Activated CD4-positive, alpha-beta memory T cell treated with anti-CD3 and anti-CD28 coated beads, Interleukin-2, amount 10 ng/mL, durations not matched to agents 7 days and 5 days (primary cell): ENCODE measurements at regions not wholly inside any gene's neighbourhood (a gene's known extent, or its start where the extent isn't known, plus 50 kb on each side); places are given as distances from the start of the nearest gene placed in this dataset.
"Not testable (repeated sequence)": the region's sequence is repeated elsewhere in the genome, so short reads cannot be mapped to it uniquely, and the experiment has no call there.

ENCODE experiments used
- CTCF ChIA-PET: fragments of 350-600 bp; sonication (Branson Sonifier 250); formaldehyde crosslinking; loops from one replicate; lab custom pipeline; 2021; ENCODE audit warnings: antibody characterized with exemption, inconsistent platforms; lab: Charles Lee
- POLR2A ChIA-PET: fragments of 350-600 bp; sonication (Branson Sonifier 250); formaldehyde crosslinking; loops from one replicate; lab custom pipeline; 2021; ENCODE audit warnings: antibody characterized with exemption; lab: Charles Lee
- DNase-seq: peaks from one replicate; pipeline ENCODE4 v3.0.0-alpha.2; 2020
- H3K27ac Mint-ChIP-seq: one replicate; pipeline ENCODE4 v1.8.0; 2021; ENCODE audit warnings: mild to moderate bottlenecking, mixed read lengths
- H3K27me3 Mint-ChIP-seq: one replicate; pipeline ENCODE4 v1.8.0; 2021; ENCODE audit warnings: mixed read lengths
- H3K36me3 Mint-ChIP-seq: one replicate; pipeline ENCODE4 v1.8.0; 2021; ENCODE audit warnings: low read depth, mixed read lengths
- H3K4me1 Mint-ChIP-seq: one replicate; pipeline ENCODE4 v1.8.0; 2021; ENCODE audit warnings: mixed read lengths
- H3K4me3 Mint-ChIP-seq: one replicate; pipeline ENCODE4 v1.8.0; 2021; ENCODE audit warnings: mild to moderate bottlenecking, mixed read lengths
- H3K9me3 Mint-ChIP-seq: one replicate; pipeline ENCODE4 v1.8.0; 2021; ENCODE audit warnings: mixed read lengths

DNA sequence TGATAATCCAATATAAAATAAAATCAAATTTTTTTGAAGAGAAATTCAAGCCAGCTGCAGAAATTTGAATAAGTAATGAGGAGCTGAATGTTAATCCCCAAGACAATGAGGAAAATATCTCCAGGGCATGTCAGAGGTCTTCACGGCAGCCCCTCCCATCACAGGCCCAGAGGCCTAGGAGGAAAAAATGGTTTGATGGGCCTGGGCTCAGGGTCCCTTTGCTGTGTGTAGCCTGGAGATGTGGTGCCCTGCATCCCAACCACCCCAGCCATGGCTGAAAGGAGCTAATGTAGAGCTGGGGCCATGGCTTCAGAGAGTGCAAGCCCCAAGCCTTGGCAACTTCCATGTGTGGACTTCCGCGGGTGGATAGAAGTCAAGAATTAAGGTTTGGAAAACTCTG lies 618.3 kb downstream of the TAF11L14 start:
- Mint-ChIP-seq H3K27ac (no peak overlapping the region), H3K36me3 (no peaks in the 10 kb centered on the region), H3K9me3 (peaks cover 22% of the 10 kb centered on the region), H3K4me1 (no peaks in the 10 kb centered on the region), H3K27me3 (no peaks in the 10 kb centered on the region), H3K4me3 (no peak overlapping the region)
- ChIA-PET CTCF (no interaction called here), POLR2A (no interaction called here)
- no peak for DNase-seq

GRCh38 chr5:18264126-18264882 lies 630.0 kb downstream of the TAF11L14 start:
- Mint-ChIP-seq H3K27me3 (no peaks in the 10 kb centered on the region), H3K4me1 (no peaks in the 10 kb centered on the region)

DNA sequence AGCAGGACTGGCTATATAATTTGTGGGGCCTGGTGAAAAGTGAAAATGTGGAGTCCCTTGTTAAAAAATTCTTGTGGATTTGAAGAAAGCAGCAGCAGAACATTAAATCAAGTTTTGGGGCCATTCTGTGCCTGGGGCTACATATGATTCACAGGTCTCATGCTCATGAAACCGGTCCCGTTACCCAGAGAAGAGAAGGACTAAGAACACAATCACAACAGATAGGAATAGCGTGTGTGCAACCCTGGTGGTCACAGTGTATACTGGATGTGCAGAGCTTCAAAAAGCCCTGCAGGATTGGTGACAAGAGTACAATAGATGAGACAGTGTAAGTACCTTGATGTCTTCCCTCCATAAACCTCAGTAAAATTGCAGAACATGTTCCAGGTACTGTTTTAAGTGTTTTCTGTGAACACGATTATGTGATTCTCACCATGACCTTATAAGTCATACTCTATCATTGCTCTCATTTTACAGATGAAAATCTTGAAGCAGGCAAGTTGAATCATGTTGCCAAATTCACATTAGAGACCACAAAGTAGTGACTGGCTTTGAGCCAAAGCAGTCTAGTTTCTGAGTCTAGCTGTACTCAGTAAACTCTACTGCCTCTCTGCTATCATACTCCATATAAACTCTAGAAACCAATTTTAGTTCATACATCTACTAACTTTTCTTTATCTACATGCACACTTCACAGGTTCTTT lies 636.5 kb downstream of the TAF11L14 start:
- no peaks in the 10 kb centered on the region for H3K27me3 Mint-ChIP-seq
- POLR2A ChIA-PET: no interaction called here
- peaks cover 29% of the 10 kb centered on the region for H3K9me3 Mint-ChIP-seq
- H3K27ac Mint-ChIP-seq: no peak overlapping the region
- no peaks in the 10 kb centered on the region for H3K36me3 Mint-ChIP-seq
- CTCF ChIA-PET: no interaction called here
- no peaks in the 10 kb centered on the region for H3K4me1 Mint-ChIP-seq
- no peak overlapping the region for H3K4me3 Mint-ChIP-seq
- no peak for DNase-seq

More at GRCh38 chr5:18264126-18264882, 630.0 kb downstream of the TAF11L14 start:
- no peak for DNase-seq
- Mint-ChIP-seq H3K27ac (no peak overlapping the region), H3K9me3 (peaks cover 21% of the 10 kb centered on the region), H3K4me3 (no peak overlapping the region), H3K36me3 (no peaks in the 10 kb centered on the region)
- ChIA-PET CTCF (no interaction called here), POLR2A (no interaction called here)

GRCh38 chr5:18276939-18277338 lies 642.7 kb downstream of the TAF11L14 start:
- no peak overlapping the region for H3K27ac Mint-ChIP-seq
- DNase-seq: no peak

DNA sequence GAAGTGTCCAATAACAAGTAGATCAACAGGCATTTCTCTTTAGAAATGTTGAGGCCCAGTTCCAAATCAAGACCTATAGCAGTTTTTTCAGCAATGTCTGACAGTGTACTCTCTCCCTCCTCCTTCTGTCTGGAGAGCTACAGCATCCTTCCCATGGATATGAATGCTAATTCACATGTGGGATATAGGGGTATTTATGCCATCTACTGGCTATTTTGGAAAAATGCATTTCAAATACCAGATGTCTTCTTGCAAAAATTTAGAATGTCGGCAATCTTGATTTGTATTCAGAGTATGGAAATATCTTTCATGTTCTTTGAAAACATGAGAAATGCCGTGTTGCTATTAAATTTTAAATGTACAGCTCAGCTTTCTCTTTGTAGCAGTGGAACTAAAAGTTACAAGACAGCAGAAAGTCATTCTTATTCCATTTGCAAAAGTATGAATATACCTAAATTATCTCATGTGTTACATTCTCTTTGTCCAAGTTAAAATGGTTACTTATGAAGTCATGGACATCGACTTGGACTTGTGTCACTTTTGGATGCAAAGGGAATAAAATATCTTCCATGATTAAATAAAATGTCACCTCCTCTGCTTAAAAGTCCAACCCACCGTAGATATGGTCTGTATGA lies 647.8 kb downstream of the TAF11L14 start:
- Mint-ChIP-seq H3K27ac (no peak overlapping the region), H3K9me3 (peaks cover 4% of the 10 kb centered on the region), H3K27me3 (no peaks in the 10 kb centered on the region), H3K36me3 (no peaks in the 10 kb centered on the region), H3K4me1 (no peaks in the 10 kb centered on the region), H3K4me3 (no peak overlapping the region)
- DNase-seq: no peak
- ChIA-PET POLR2A (no interaction called here), CTCF (no interaction called here)

More at GRCh38 chr5:18276939-18277338, 642.7 kb downstream of the TAF11L14 start:
- Mint-ChIP-seq H3K9me3 (peaks cover 11% of the 10 kb centered on the region), H3K4me3 (no peak overlapping the region), H3K27me3 (no peaks in the 10 kb centered on the region), H3K4me1 (no peaks in the 10 kb centered on the region), H3K36me3 (no peaks in the 10 kb centered on the region)
- CTCF ChIA-PET: no interaction called here
- POLR2A ChIA-PET: no interaction called here

DNA sequence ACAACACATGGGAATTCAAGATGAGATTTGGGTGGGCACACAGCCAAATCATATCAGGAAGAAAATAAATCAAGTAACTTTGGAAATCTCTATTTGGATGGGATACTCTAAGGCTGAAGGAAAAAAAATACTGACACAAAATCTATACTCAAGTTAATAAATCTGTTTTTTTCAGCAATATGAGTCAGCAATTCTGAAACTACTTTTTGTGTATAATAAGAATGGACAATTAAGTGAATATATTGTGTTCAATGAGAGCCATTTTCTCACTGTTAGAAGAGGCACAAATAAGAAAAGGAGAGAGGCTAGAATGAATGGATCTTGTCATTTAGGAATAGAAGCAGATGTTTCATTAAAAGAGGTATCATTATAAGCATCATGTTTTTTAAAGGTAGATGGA lies 651.0 kb downstream of the TAF11L14 start:
- Mint-ChIP-seq H3K9me3 (peaks cover 4% of the 10 kb centered on the region), H3K4me3 (no peak overlapping the region), H3K36me3 (no peaks in the 10 kb centered on the region), H3K27ac (no peak overlapping the region), H3K4me1 (no peaks in the 10 kb centered on the region), H3K27me3 (no peaks in the 10 kb centered on the region)
- DNase-seq: no peak
- POLR2A ChIA-PET: no interaction called here
- CTCF ChIA-PET: no interaction called here

GRCh38 chr5:18292146-18292545 lies 657.9 kb downstream of the TAF11L14 start:
- DNase-seq: no peak
- H3K4me1 Mint-ChIP-seq: no peaks in the 10 kb centered on the region
- no peak overlapping the region for H3K4me3 Mint-ChIP-seq
- peaks cover 3% of the 10 kb centered on the region for H3K9me3 Mint-ChIP-seq
- POLR2A ChIA-PET: no interaction called here
- no peaks in the 10 kb centered on the region for H3K27me3 Mint-ChIP-seq
- H3K27ac Mint-ChIP-seq: no peak overlapping the region
- no peaks in the 10 kb centered on the region for H3K36me3 Mint-ChIP-seq
- CTCF ChIA-PET: no interaction called here

DNA sequence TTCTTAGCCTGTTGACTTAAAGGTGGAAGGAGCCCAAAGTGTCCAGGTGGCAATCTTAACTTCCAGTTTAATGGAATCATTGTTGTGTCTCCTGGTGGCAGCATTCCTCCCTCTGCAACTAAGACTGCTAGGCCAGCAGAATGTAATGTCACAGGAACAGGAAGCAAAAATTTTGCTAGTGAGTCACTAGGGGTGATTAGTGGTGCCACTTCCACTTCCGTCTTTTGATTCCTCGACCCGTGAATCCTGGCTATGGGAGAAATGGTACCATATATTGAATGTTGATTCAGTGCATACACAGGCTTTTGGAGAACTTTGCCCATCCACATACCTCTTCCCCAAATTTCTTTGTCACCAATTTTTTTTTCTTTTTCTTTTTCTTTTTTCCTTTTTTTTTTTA lies 661.4 kb downstream of the TAF11L14 start:
- H3K27ac Mint-ChIP-seq, H3K36me3 Mint-ChIP-seq, H3K4me3 Mint-ChIP-seq, H3K4me1 Mint-ChIP-seq, POLR2A ChIA-PET, DNase-seq, H3K27me3 Mint-ChIP-seq, H3K9me3 Mint-ChIP-seq, CTCF ChIA-PET: not testable (repeated sequence)

DNA sequence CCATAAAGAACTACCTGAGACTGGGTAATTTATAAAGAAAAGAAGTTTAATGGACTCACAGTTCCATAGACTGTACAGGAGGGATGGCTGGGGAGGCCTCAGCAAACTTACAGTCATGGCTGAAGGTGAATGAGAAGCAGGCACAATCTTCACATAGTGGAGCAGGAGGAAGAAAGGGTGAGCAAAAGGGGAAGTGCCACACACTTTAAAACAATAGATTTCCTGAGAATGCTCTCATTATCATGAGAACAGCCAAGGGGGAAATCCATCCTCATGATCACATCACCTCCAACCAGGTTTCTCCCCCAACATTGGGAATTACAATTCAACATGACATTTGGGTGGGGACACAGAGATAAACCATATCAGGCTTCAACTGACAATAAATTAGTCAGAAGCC lies 664.9 kb downstream of the TAF11L14 start:
- CTCF ChIA-PET: no interaction called here
- Mint-ChIP-seq H3K27ac (no peak overlapping the region), H3K4me3 (no peak overlapping the region), H3K9me3 (peaks cover 3% of the 10 kb centered on the region), H3K27me3 (no peaks in the 10 kb centered on the region), H3K36me3 (no peaks in the 10 kb centered on the region), H3K4me1 (no peaks in the 10 kb centered on the region)
- DNase-seq: no peak
- POLR2A ChIA-PET: no interaction called here

- Mint-ChIP-seq H3K9me3 (no peaks in the 10 kb centered on the region), H3K36me3 (no peaks in the 10 kb centered on the region), H3K27ac (no peak overlapping the region), H3K4me1 (no peaks in the 10 kb centered on the region), H3K4me3 (no peak overlapping the region), H3K27me3 (no peaks in the 10 kb centered on the region)
- CTCF ChIA-PET: interaction anchor here (3.0 kb wide), 1 partner anchor 1089 kb away, joined by 14 read pairs; no protein-coding TSS in a partner anchor
- POLR2A ChIA-PET: no interaction called here
- no peak for DNase-seq
These were observed 671.1 kb downstream of the TAF11L14 start for GRCh38 chr5:18305288-18305924.

GRCh38 chr5:18311266-18311665 lies 677.0 kb downstream of the TAF11L14 start:
- Mint-ChIP-seq H3K27me3 (no peaks in the 10 kb centered on the region), H3K4me3 (no peak overlapping the region), H3K27ac (no peak overlapping the region), H3K4me1 (no peaks in the 10 kb centered on the region), H3K9me3 (no peaks in the 10 kb centered on the region), H3K36me3 (no peaks in the 10 kb centered on the region)
- ChIA-PET CTCF (no interaction called here), POLR2A (no interaction called here)
- no peak for DNase-seq

DNA sequence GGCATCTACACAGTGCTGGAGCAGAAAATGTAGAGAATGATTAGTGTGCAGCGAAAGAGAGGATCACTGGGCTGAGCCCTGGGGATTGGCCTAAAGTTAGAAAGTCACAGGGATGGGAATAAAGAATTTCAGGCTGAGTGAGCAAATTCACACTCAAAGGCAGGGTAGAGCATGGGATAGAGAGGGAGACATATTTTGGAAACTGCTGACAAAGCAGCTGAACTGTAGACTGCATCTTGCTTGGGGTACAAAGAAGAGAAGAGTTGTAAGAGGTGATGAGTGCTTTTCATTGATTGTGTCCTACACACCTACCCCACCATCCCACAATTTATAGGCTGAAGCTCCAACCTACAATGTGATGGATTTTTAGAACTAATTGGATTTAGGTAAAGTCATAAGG lies 677.8 kb downstream of the TAF11L14 start:
- CTCF ChIA-PET: no interaction called here
- H3K36me3 Mint-ChIP-seq: no peaks in the 10 kb centered on the region
- H3K4me3 Mint-ChIP-seq: no peak overlapping the region
- H3K27me3 Mint-ChIP-seq: no peaks in the 10 kb centered on the region
- no peak for DNase-seq
- H3K9me3 Mint-ChIP-seq: no peaks in the 10 kb centered on the region
- H3K27ac Mint-ChIP-seq: no peak overlapping the region
- no peaks in the 10 kb centered on the region for H3K4me1 Mint-ChIP-seq
- POLR2A ChIA-PET: no interaction called here

DNA sequence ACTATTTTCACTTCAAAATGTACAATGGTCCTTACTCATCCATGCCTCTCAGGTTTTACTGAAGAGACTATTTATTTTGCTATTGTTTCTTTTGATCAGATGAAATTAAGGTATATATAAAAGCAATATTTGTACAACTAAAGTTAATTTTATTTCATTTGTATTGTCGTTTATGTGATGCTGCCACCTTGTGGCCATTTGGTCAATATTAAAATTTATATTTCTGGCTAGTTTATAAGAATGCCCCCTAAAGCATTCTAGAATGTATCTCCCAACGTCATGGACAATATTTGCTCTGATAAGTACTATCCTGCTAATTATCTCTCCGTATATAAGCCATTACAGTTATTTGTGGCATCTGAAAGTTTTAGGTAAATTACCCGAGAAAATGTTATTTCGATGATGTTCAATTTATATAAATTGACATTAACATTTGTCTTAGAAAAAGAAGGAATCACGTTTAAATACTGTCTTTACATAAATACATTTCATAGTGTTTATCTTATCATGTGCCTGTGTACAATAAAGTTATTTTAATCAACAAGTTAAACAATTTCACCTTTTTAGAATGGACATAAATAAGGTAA lies 680.0 kb downstream of the TAF11L14 start:
- DNase-seq: no peak
- Mint-ChIP-seq H3K9me3 (no peaks in the 10 kb centered on the region), H3K4me3 (no peak overlapping the region), H3K4me1 (no peaks in the 10 kb centered on the region), H3K36me3 (no peaks in the 10 kb centered on the region), H3K27ac (no peak overlapping the region), H3K27me3 (no peaks in the 10 kb centered on the region)
- POLR2A ChIA-PET: no interaction called here
- CTCF ChIA-PET: no interaction called here
